ENCODE measurements at regions not wholly inside any gene's neighbourhood (a gene's known extent, or its start where the extent isn't known, plus 50 kb on each side); places are given as distances from the start of the nearest gene placed in this dataset.
"Not testable (repeated sequence)": the region's sequence is repeated elsewhere in the genome, so short reads cannot be mapped to it uniquely, and the experiment has no call there.

DNA sequence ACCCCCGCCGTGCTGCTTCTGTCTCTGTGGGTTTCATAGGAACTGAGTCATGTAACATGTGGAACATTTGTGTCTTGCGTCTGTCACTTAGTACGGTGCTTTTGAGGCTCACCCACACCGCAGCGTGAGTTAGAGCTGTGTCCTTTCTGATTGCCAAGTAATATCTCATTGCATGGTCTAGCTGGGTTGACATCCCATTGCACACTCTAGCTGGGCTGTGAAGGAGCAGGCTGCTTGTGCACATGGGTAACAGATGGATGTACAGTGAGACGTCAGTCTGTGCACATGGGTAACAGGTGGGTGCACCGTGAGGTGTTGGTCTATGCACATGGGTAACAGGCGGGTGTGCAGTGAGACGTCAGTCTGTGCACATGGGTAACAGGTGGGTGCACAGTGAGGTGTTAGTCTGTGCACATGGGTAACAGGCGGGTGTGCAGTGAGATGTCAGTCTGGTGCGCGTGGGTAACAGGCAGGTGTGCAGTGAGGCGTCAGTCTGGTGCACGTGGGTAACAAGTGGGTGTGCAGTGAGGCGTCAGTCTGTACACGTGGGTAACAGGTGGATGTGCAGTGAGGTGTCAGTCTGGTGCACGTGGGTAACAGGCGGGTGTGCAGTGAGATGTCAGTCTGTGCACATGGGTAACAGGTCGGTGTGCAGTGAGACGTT lies 58.5 kb upstream of the METTL9 start:
- not testable (repeated sequence) for TF ChIP-seq CTCF, POLR2A (IDR thresholded peaks at IDR 0.05)
